ENCODE measurements at regions not wholly inside any gene's neighbourhood (a gene's known extent, or its start where the extent isn't known, plus 50 kb on each side); places are given as distances from the start of the nearest gene placed in this dataset.

GRCh38 chr5:99104538-99105132, 175.8 kb upstream of the CHD1 start:
- peak; percentile 52 for TF ChIP-seq CTCF (IDR thresholded peaks at IDR 0.05; ENCODE audit: low read length)
- TF ChIP-seq EZH2 (optimal IDR thresholded peaks at IDR 0.05; ENCODE audit: low read depth, low read length): no peak
- no peak for TF ChIP-seq EZH2phosphoT487 (IDR thresholded peaks at IDR 0.05; ENCODE audit: low read length)

Measured in MM.1S (cell line).